Frontal cortex (tissue), 3 donors: ENCODE measurements at regions not wholly inside any gene's neighbourhood (a gene's known extent, or its start where the extent isn't known, plus 50 kb on each side); places are given as distances from the start of the nearest gene placed in this dataset.
A peak's percentile ranks its signal among the peaks of the same experiment; 100 is the strongest.

Source experiments
- DNase-seq, 2 donors: peaks; one replicate each; pipeline ENCODE4 v3.0.0; 2012; ENCODE audit warnings: low spot score in 2 of 2
- FAIRE-seq: peaks from 2 replicates; lab custom pipeline; 2012; peaks lifted over from hg19 to GRCh38; lab: Jason Lieb, UNC
- donor health status: control.
- donor health status: control.
- donor health status: control.

- FAIRE-seq: no peak
- no peak for DNase-seq
Observed at GRCh38 chr21:43278766-43279577, 110.2 kb downstream of the CRYAA start.

- FAIRE-seq: no peak
- DNase-seq: peak in 1 of 2 donors; percentile 55
Observed at GRCh38 chr21:43278359-43278758, 109.6 kb downstream of the CRYAA start.

GRCh38 chr21:43277481-43278351, 108.9 kb downstream of the CRYAA start:
- FAIRE-seq (no peak), DNase-seq (peak; percentile 69 to 86)

- no peak for DNase-seq
Observed at GRCh38 chr21:43276811-43277210, 108.0 kb downstream of the CRYAA start.

GRCh38 chr21:43275421-43276211, 106.8 kb downstream of the CRYAA start:
- FAIRE-seq: no peak
- DNase-seq: no peak

More at GRCh38 chr21:43276811-43277210, 108.0 kb downstream of the CRYAA start:
- no peak for FAIRE-seq

- FAIRE-seq (no peak), DNase-seq (no peak)
Observed at GRCh38 chr21:43274946-43275310, 106.1 kb downstream of the CRYAA start.

GRCh38 chr21:43274022-43274945, 105.5 kb downstream of the CRYAA start:
- FAIRE-seq (no peak), DNase-seq (no peak)

- FAIRE-seq: no peak
- DNase-seq: no peak
Observed at GRCh38 chr21:43273708-43274021, 104.9 kb downstream of the CRYAA start.

- DNase-seq (no peak), FAIRE-seq (no peak)
Observed at GRCh38 chr21:43273016-43273707, 104.4 kb downstream of the CRYAA start.

- no peak for FAIRE-seq
- DNase-seq: no peak
Observed at GRCh38 chr21:43272591-43272990, 103.8 kb downstream of the CRYAA start.

GRCh38 chr21:43271452-43272020, 102.7 kb downstream of the CRYAA start:
- DNase-seq: no peak
- FAIRE-seq: no peak

GRCh38 chr21:43270800-43271301, 102.0 kb downstream of the CRYAA start:
- peak in 1 of 2 donors; percentile 65 for DNase-seq
- no peak for FAIRE-seq

GRCh38 chr21:43269957-43270705, 101.3 kb downstream of the CRYAA start:
- DNase-seq (no peak), FAIRE-seq (no peak)

- FAIRE-seq (no peak), DNase-seq (no peak)
Observed at GRCh38 chr21:43269440-43269839, 100.6 kb downstream of the CRYAA start.

GRCh38 chr21:43268804-43269186, 100.0 kb downstream of the CRYAA start:
- no peak for FAIRE-seq

GRCh38 chr21:43268086-43268803, 99.4 kb downstream of the CRYAA start:
- DNase-seq (peak in 1 of 2 donors; percentile 57), FAIRE-seq (no peak)

More at GRCh38 chr21:43268804-43269186, 100.0 kb downstream of the CRYAA start:
- DNase-seq: no peak
